ENCODE measurements at regions not wholly inside any gene's neighbourhood (a gene's known extent, or its start where the extent isn't known, plus 50 kb on each side); places are given as distances from the start of the nearest gene placed in this dataset.

- H3K4me1 ChIP-seq (ENCODE audit: low read length): no peaks in the 10 kb centered on the region
- no peak for DNase-seq
- H3F3A ChIP-seq (ENCODE audit: insufficient read depth, low read length): no peaks in the 10 kb centered on the region
- no peaks in the 10 kb centered on the region for H3K79me2 ChIP-seq (ENCODE audit: low read length)
- H2AFZ ChIP-seq (ENCODE audit: low read length): no peak overlapping the region
- H3K27me3 ChIP-seq (replicated peaks; ENCODE audit: insufficient read depth, low read length): no peaks in the 10 kb centered on the region
- H3K4me2 ChIP-seq (ENCODE audit: low read depth, low read length): no peak overlapping the region
- no peaks in the 10 kb centered on the region for H3K36me3 ChIP-seq (replicated peaks; ENCODE audit: insufficient read depth, low read length)
- TF ChIP-seq CTCF (IDR thresholded peaks at IDR 0.05; ENCODE audit: low read length) (no peak), EZH2 (optimal IDR thresholded peaks at IDR 0.05; ENCODE audit: low read depth, low read length) (no peak), EZH2phosphoT487 (IDR thresholded peaks at IDR 0.05; ENCODE audit: low read length) (no peak)
- H3K4me3 ChIP-seq (ENCODE audit: low read length): no peak overlapping the region
- H3K9ac ChIP-seq (ENCODE audit: low read length): no peak overlapping the region
- no peaks in the 10 kb centered on the region for H4K20me1 ChIP-seq (ENCODE audit: insufficient read depth, low read length)
- H3K9me3 ChIP-seq (replicated peaks; ENCODE audit: insufficient read depth, low read length): no peaks in the 10 kb centered on the region
- H3K27ac ChIP-seq (ENCODE audit: low read length): no peak overlapping the region
- H3K9me2 ChIP-seq (replicated peaks; ENCODE audit: insufficient read depth, low read length): no peaks in the 10 kb centered on the region
Observed at GRCh38 chr9:80964374-80964773, 725.0 kb downstream of the TLE1 start.

- no peaks in the 10 kb centered on the region for H3K36me3 ChIP-seq (replicated peaks; ENCODE audit: insufficient read depth, low read length)
- H3F3A ChIP-seq (ENCODE audit: insufficient read depth, low read length): no peaks in the 10 kb centered on the region
- no peaks in the 10 kb centered on the region for H3K9me2 ChIP-seq (replicated peaks; ENCODE audit: insufficient read depth, low read length)
- no peaks in the 10 kb centered on the region for H3K27me3 ChIP-seq (replicated peaks; ENCODE audit: insufficient read depth, low read length)
- DNase-seq: no peak
- TF ChIP-seq CTCF (IDR thresholded peaks at IDR 0.05; ENCODE audit: low read length) (no peak), EZH2 (optimal IDR thresholded peaks at IDR 0.05; ENCODE audit: low read depth, low read length) (no peak), EZH2phosphoT487 (IDR thresholded peaks at IDR 0.05; ENCODE audit: low read length) (no peak)
- no peak overlapping the region for H3K9ac ChIP-seq (ENCODE audit: low read length)
- no peak overlapping the region for H2AFZ ChIP-seq (ENCODE audit: low read length)
- no peak overlapping the region for H3K27ac ChIP-seq (ENCODE audit: low read length)
- no peaks in the 10 kb centered on the region for H3K9me3 ChIP-seq (replicated peaks; ENCODE audit: insufficient read depth, low read length)
- H3K79me2 ChIP-seq (ENCODE audit: low read length): no peaks in the 10 kb centered on the region
- no peaks in the 10 kb centered on the region for H3K4me1 ChIP-seq (ENCODE audit: low read length)
- no peaks in the 10 kb centered on the region for H4K20me1 ChIP-seq (ENCODE audit: insufficient read depth, low read length)
- H3K4me2 ChIP-seq (ENCODE audit: low read depth, low read length): no peak overlapping the region
- H3K4me3 ChIP-seq (ENCODE audit: low read length): no peak overlapping the region
Observed at GRCh38 chr9:80957801-80958200, 731.5 kb downstream of the TLE1 start.

- Histone ChIP-seq H3K36me3 (replicated peaks; ENCODE audit: insufficient read depth, low read length) (no peaks in the 10 kb centered on the region), H3K9me2 (replicated peaks; ENCODE audit: insufficient read depth, low read length) (no peaks in the 10 kb centered on the region), H3K9ac (ENCODE audit: low read length) (no peak overlapping the region), H3K4me3 (ENCODE audit: low read length) (no peak overlapping the region), H3K27me3 (replicated peaks; ENCODE audit: insufficient read depth, low read length) (no peaks in the 10 kb centered on the region), H3K27ac (ENCODE audit: low read length) (no peak overlapping the region), H4K20me1 (ENCODE audit: insufficient read depth, low read length) (no peaks in the 10 kb centered on the region), H3F3A (ENCODE audit: insufficient read depth, low read length) (no peaks in the 10 kb centered on the region), H3K4me1 (ENCODE audit: low read length) (no peaks in the 10 kb centered on the region), H3K9me3 (replicated peaks; ENCODE audit: insufficient read depth, low read length) (no peaks in the 10 kb centered on the region), H3K4me2 (ENCODE audit: low read depth, low read length) (no peak overlapping the region), H3K79me2 (ENCODE audit: low read length) (no peaks in the 10 kb centered on the region), H2AFZ (ENCODE audit: low read length) (no peak overlapping the region)
- no peak for DNase-seq
- TF ChIP-seq CTCF (IDR thresholded peaks at IDR 0.05; ENCODE audit: low read length): no peak
- TF ChIP-seq EZH2 (optimal IDR thresholded peaks at IDR 0.05; ENCODE audit: low read depth, low read length): no peak
- TF ChIP-seq EZH2phosphoT487 (IDR thresholded peaks at IDR 0.05; ENCODE audit: low read length): no peak
Observed at GRCh38 chr9:80954521-80954920, 734.8 kb downstream of the TLE1 start.
